PFSK-1 (cell line): ENCODE measurements at regions not wholly inside any gene's neighbourhood (a gene's known extent, or its start where the extent isn't known, plus 50 kb on each side); places are given as distances from the start of the nearest gene placed in this dataset.

Source experiments
- FOXP2 ChIP-seq: optimal IDR thresholded peaks from 2 replicates; pipeline ENCODE3; 2011; ENCODE audit warnings: borderline replicate concordance, control low read depth, inconsistent platforms; ENCODE audit not compliant: insufficient read depth; ENCODE audit errors: extremely low read length, extremely low read depth
- POLR2AphosphoS5 ChIP-seq: IDR thresholded peaks from 2 replicates; pipeline ENCODE4 v1.6.1; 2012; ENCODE audit warnings: low read depth, mild to moderate bottlenecking, control low read depth, low read length, moderate library complexity
- REST ChIP-seq, 2 experiments: IDR thresholded peaks; 2 replicates each; pipeline versions ENCODE4 v1.6.1 to v1.8.0; 2011 to 2012; ENCODE audit warnings: low read depth in 2 of 2, low read length in 2 of 2, control low read depth in 1 of 2, inconsistent platforms in 1 of 2, mild to moderate bottlenecking in 1 of 2, moderate library complexity in 1 of 2; ENCODE audit not compliant: insufficient read depth in 1 of 2
- TAF1 ChIP-seq: IDR thresholded peaks from 2 replicates; pipeline ENCODE4 v1.6.1; 2012; ENCODE audit warnings: low read length, control low read depth, borderline replicate concordance; ENCODE audit not compliant: insufficient read depth

- no peak for TF ChIP-seq POLR2AphosphoS5
- TF ChIP-seq TAF1: no peak
- TF ChIP-seq REST (IDR thresholded peaks at IDR 0.05; ENCODE audit: insufficient read depth in 1 of 2, low read depth in 2 of 2, low read length in 2 of 2): no peak
- TF ChIP-seq FOXP2: no peak
Observed at GRCh38 chr6:18681832-18682503, 294.8 kb downstream of the RNF144B start.
